ENCODE measurements at regions not wholly inside any gene's neighbourhood (a gene's known extent, or its start where the extent isn't known, plus 50 kb on each side); places are given as distances from the start of the nearest gene placed in this dataset.

DNA sequence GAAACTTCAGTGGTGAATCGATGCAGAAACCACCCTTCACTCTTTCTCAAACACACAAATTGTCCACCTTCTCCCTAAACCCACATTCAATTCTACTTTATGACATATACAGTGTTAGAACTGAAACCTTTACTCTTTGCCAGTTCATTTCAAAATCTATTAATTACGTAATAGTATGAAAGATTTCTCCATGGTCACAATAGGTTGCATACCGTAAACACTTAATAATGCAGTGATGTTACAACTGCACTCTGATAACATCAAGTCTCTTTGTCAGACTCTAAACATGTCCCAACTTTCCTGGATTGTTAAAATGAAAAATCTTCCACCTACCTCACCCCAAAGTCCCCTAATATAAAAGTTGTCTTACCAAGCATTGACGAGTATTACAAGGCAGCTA, 111.8 kb upstream of the PROK2 start:
- no peak for DNase-seq
- Histone ChIP-seq H3K27ac (no peak overlapping the region), H3K4me3 (no peak overlapping the region), H3K4me1 (no peaks in the 10 kb centered on the region), H3K9me3 (no peaks in the 10 kb centered on the region), H3K36me3 (no peaks in the 10 kb centered on the region), H3K27me3 (ENCODE audit: low read depth) (peaks cover 10% of the 10 kb centered on the region)
- no peak for ATAC-seq
- no peak for TF ChIP-seq CTCF (IDR thresholded peaks at IDR 0.05)
- intact Hi-C loops (cut with DNase I), result no loop called here

DNA sequence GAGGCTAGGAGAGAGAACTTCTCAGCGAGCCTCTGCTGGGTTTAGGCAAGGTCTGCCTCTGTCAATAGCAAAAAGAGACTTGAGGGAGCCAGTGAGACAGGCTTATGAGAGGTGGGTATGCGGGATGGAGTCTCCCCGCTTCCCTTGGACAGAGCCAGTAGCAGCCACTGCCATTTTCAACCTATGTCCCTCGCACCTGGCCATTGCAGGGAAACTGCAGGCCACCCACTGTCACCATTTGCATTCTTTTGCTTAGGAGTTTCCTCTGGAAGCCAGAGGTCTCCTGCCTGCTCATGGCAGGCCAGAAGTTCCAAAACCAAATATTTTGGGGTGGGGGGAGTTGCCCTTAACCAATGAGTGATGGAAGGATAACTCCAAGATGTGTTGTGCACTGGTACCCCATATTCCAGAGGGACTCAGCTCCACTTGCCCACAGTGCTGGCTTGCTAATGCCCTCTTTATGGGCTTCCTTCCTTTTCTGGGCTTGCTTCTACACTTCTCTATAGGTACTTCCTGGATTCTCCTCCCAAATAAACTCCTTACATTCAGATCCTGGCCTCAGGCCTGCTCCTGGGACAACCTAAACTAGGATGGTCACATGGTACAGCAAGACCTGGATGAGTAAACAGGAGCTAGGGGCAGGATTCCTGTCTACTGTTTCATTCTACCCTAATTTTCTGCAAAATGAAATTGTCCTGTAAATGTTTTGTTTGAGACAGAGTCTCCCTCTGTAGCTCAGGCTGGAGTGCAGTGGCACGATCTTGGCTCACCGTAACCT, 108.9 kb upstream of the PROK2 start:
- Histone ChIP-seq H3K4me1 (no peaks in the 10 kb centered on the region), H3K4me3 (no peak overlapping the region), H3K9me3 (no peaks in the 10 kb centered on the region), H3K36me3 (no peaks in the 10 kb centered on the region), H3K27me3 (ENCODE audit: low read depth) (peaks cover 10% of the 10 kb centered on the region), H3K27ac (no peak overlapping the region)
- ATAC-seq, result no peak
- no peak for DNase-seq
- no peak for TF ChIP-seq CTCF (IDR thresholded peaks at IDR 0.05)
- intact Hi-C loops (cut with DNase I), result no loop called here

DNA sequence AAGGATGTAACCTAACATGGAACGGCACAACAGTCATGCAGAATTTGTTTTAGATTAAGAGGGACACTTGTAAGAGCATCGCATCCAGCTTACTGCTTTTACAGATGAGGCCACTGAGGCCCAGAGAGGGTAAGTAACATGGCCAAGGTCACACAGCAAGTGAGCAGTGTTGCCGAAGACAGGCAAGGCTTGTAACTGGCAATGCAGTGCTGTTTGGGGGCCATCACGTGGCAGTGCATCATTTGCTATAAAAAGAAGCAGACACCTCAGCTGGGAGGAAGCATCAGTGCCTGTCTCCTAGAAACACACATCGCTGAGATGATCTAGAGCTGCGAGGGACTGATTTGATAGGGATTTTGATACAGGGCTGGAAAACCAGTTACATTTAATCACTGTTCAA, 108.2 kb upstream of the PROK2 start:
- no peak for TF ChIP-seq CTCF (IDR thresholded peaks at IDR 0.05)
- ATAC-seq (no peak), DNase-seq (no peak)
- no peaks in the 10 kb centered on the region for H3K4me1 ChIP-seq
- H3K36me3 ChIP-seq, result no peaks in the 10 kb centered on the region
- intact Hi-C loops (cut with DNase I), result no loop called here
- H3K9me3 ChIP-seq, result no peaks in the 10 kb centered on the region
- H3K4me3 ChIP-seq, result no peak overlapping the region
- H3K27ac ChIP-seq, result no peak overlapping the region
- peaks cover 6% of the 10 kb centered on the region for H3K27me3 ChIP-seq (ENCODE audit: low read depth)

DNA sequence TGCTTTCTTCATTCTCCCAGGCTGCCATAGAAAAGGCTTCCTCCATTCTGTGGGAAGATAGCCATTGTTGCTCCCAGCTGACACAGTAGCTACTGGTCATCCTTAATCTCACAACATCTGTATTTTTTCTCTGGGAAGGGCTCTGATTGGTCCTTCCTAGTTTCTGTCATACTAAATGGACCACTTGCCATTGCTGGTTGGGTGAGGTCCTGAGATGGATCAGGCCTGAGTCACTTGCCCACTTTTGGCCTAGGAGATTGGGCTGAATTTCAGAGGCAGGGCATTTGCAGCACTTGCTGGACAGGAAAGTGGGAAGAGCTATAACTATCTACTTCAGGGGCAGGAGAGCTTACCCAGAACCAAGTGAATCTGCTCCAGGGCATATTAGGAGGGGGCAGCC, 106.5 kb upstream of the PROK2 start:
- Histone ChIP-seq H3K9me3 (no peaks in the 10 kb centered on the region), H3K4me1 (no peaks in the 10 kb centered on the region), H3K27ac (no peak overlapping the region), H3K4me3 (no peak overlapping the region), H3K27me3 (ENCODE audit: low read depth) (peaks cover 3% of the 10 kb centered on the region), H3K36me3 (no peaks in the 10 kb centered on the region)
- intact Hi-C loops (cut with DNase I), result no loop called here
- no peak for TF ChIP-seq CTCF (IDR thresholded peaks at IDR 0.05)
- ATAC-seq (no peak), DNase-seq (no peak)

GRCh38 chr3:71890356-71890931, 105.5 kb upstream of the PROK2 start:
- Histone ChIP-seq H3K9me3 (no peaks in the 10 kb centered on the region), H3K36me3 (no peaks in the 10 kb centered on the region), H3K27ac (no peak overlapping the region), H3K4me3 (no peak overlapping the region), H3K27me3 (ENCODE audit: low read depth) (peaks cover 3% of the 10 kb centered on the region), H3K4me1 (no peaks in the 10 kb centered on the region)
- DNase-seq (no peak), ATAC-seq (no peak)
- intact Hi-C loops (cut with DNase I), result no loop called here
- TF ChIP-seq CTCF (IDR thresholded peaks at IDR 0.05), result no peak
